Ovary (tissue), 7 donors: ENCODE measurements at regions not wholly inside any gene's neighbourhood (a gene's known extent, or its start where the extent isn't known, plus 50 kb on each side); places are given as distances from the start of the nearest gene placed in this dataset.

Source experiments
- DNase-seq, 5 donors: peaks; one replicate each; pipeline ENCODE4 v3.0.0-alpha.2; 2019 to 2020
- H3K27ac ChIP-seq, 2 donors: fragments of 200-600 bp; one replicate each; pipeline versions ENCODE4 v1.5.1 to v1.8.0; 2019 to 2022
- H3K27me3 ChIP-seq: fragments of 200-600 bp; one replicate; pipeline ENCODE4 v1.8.0; 2022
- H3K36me3 ChIP-seq: fragments of 200-600 bp; sonication (generic); one replicate; pipeline ENCODE4 v1.5.1; 2019
- H3K4me1 ChIP-seq: one replicate; pipeline ENCODE4 v1.8.1; 2013; ENCODE audit warnings: mild to moderate bottlenecking, moderate library complexity; ENCODE audit not compliant: insufficient read depth
- H3K4me3 ChIP-seq: fragments of 200-600 bp; sonication (generic); one replicate; pipeline ENCODE4 v1.5.1; 2017
- H3K9me3 ChIP-seq, 2 donors: fragments of 200-600 bp in 1 of 2; sonication (generic) in 1 of 2; one replicate each; pipeline versions ENCODE4 v1.5.1 to v1.8.1; 2013 to 2019; ENCODE audit warnings: mild to moderate bottlenecking in 1 of 2, moderate library complexity in 1 of 2
- CTCF ChIP-seq, 3 donors: fragments of 450-650 bp in 2 of 3; fragments of 200-600 bp in 1 of 3; IDR thresholded peaks; one replicate each; pipeline versions ENCODE4 v1.5.1 to v1.8.0; 2016 to 2022; ENCODE audit warnings: antibody characterized with exemption in 3 of 3, mild to moderate bottlenecking in 1 of 3
- EP300 ChIP-seq: sonication (generic); formaldehyde crosslinking; IDR thresholded peaks from one replicate; pipeline ENCODE4 v1.6.1; 2017; ENCODE audit warnings: antibody characterized with exemption
- POLR2A ChIP-seq: fragments of 450-650 bp; IDR thresholded peaks from one replicate; pipeline ENCODE4 v1.6.1; 2017; ENCODE audit warnings: antibody characterized with exemption, mild to moderate bottlenecking, moderate library complexity
- WGBS, 3 donors: extraction: QIAGEN DNeasy Blood & Tissue Kit in 1 of 3; methylation state at CpG; one replicate each; pipeline versions ENCODE4 v1.1.5 to v1.1.7; 2013 to 2017; 5-methylcytosine and 5-hydroxymethylcytosine counted together
- intact Hi-C, 4 donors: fragments of 100-400 bp; cut with DNase I; formaldehyde crosslinking; loops; one replicate each; pipeline versions ENCODE4 v1.11.0 to v1.15.1; 2022 to 2023
- donor health status: DM: no; HTN: no; CAD: no; lungs with moderate emphysema.
- donor health status: DM: no; HTN: no; CAD: no.
- donor health status: Bipolar disorder and iron deficiency.
- donor health status: DM: no; HTN: no; CAD: no.
- donor health status: DM: yes; HTN: yes; CAD: no.

- H3K9me3 ChIP-seq = no peaks in the 10 kb centered on the region
- 44 to 75% (median 57%) methylated on average over 2 of the region's 2 CpGs for WGBS, 3 donors
Measured at GRCh38 chr12:61301817-61302216, 958.4 kb upstream of the USP15 start.

GRCh38 chr12:61302282-61302681, 957.9 kb upstream of the USP15 start:
- H3K36me3 ChIP-seq = no peaks in the 10 kb centered on the region
- DNase-seq = no peak
- H3K27me3 ChIP-seq = no peaks in the 10 kb centered on the region
- intact Hi-C loops = no loop called here
- H3K27ac ChIP-seq = no peak overlapping the region
- H3K4me1 ChIP-seq = no peaks in the 10 kb centered on the region
- WGBS, 3 donors = 53 to 76% (median 60%) methylated on average over 4 of the region's 4 CpGs
- TF ChIP-seq CTCF (IDR thresholded peaks at IDR 0.05) = no peak
- no peak for TF ChIP-seq POLR2A
- TF ChIP-seq EP300 = no peak
- H3K9me3 ChIP-seq = no peaks in the 10 kb centered on the region
- H3K4me3 ChIP-seq = no peak overlapping the region

More at GRCh38 chr12:61301817-61302216, 958.4 kb upstream of the USP15 start:
- DNase-seq = no peak
- no peaks in the 10 kb centered on the region for H3K4me1 ChIP-seq
- no peak overlapping the region for H3K27ac ChIP-seq
- TF ChIP-seq EP300 (no peak), POLR2A (no peak), CTCF (IDR thresholded peaks at IDR 0.05) (no peak)
- no peaks in the 10 kb centered on the region for H3K36me3 ChIP-seq
- no peaks in the 10 kb centered on the region for H3K27me3 ChIP-seq
- H3K4me3 ChIP-seq = no peak overlapping the region
- intact Hi-C loops = no loop called here

GRCh38 chr12:61308220-61308619, 952.0 kb upstream of the USP15 start:
- H3K36me3 ChIP-seq = no peaks in the 10 kb centered on the region
- H3K9me3 ChIP-seq = no peaks in the 10 kb centered on the region
- no peaks in the 10 kb centered on the region for H3K27me3 ChIP-seq
- no peak overlapping the region for H3K4me3 ChIP-seq
- 86 to 95% (median 87%) methylated on average over 2 of the region's 2 CpGs for WGBS, 3 donors
- no peaks in the 10 kb centered on the region for H3K4me1 ChIP-seq
- no peak for DNase-seq
- TF ChIP-seq EP300 = no peak
- TF ChIP-seq CTCF (IDR thresholded peaks at IDR 0.05) = no peak
- no peak for TF ChIP-seq POLR2A
- H3K27ac ChIP-seq = no peak overlapping the region
- intact Hi-C loops = no loop called here

GRCh38 chr12:61311413-61311812, 948.8 kb upstream of the USP15 start:
- Histone ChIP-seq H3K4me1 (no peaks in the 10 kb centered on the region), H3K4me3 (no peak overlapping the region), H3K9me3 (no peaks in the 10 kb centered on the region), H3K36me3 (no peaks in the 10 kb centered on the region), H3K27ac (no peak overlapping the region), H3K27me3 (no peaks in the 10 kb centered on the region)
- DNase-seq = no peak
- intact Hi-C loops = no loop called here
- TF ChIP-seq EP300 (no peak), POLR2A (no peak), CTCF (IDR thresholded peaks at IDR 0.05) (no peak)

- WGBS, 3 donors = 76 to 83% (median 81%) methylated on average over 3 of the region's 3 CpGs
- intact Hi-C loops = no loop called here
- no peaks in the 10 kb centered on the region for H3K36me3 ChIP-seq
- H3K9me3 ChIP-seq = no peaks in the 10 kb centered on the region
- H3K27ac ChIP-seq = no peak overlapping the region
- H3K4me3 ChIP-seq = no peak overlapping the region
- TF ChIP-seq POLR2A = no peak
- no peak for TF ChIP-seq CTCF (IDR thresholded peaks at IDR 0.05)
- TF ChIP-seq EP300 = no peak
- no peaks in the 10 kb centered on the region for H3K4me1 ChIP-seq
- no peaks in the 10 kb centered on the region for H3K27me3 ChIP-seq
- no peak for DNase-seq
Measured at GRCh38 chr12:61348871-61349270, 911.3 kb upstream of the USP15 start.
